ENCODE measurements at regions not wholly inside any gene's neighbourhood (a gene's known extent, or its start where the extent isn't known, plus 50 kb on each side); places are given as distances from the start of the nearest gene placed in this dataset.

GRCh38 chr7:84247591-84247990, 53.0 kb upstream of the SEMA3A start:
- TF ChIP-seq, protein P1, sequence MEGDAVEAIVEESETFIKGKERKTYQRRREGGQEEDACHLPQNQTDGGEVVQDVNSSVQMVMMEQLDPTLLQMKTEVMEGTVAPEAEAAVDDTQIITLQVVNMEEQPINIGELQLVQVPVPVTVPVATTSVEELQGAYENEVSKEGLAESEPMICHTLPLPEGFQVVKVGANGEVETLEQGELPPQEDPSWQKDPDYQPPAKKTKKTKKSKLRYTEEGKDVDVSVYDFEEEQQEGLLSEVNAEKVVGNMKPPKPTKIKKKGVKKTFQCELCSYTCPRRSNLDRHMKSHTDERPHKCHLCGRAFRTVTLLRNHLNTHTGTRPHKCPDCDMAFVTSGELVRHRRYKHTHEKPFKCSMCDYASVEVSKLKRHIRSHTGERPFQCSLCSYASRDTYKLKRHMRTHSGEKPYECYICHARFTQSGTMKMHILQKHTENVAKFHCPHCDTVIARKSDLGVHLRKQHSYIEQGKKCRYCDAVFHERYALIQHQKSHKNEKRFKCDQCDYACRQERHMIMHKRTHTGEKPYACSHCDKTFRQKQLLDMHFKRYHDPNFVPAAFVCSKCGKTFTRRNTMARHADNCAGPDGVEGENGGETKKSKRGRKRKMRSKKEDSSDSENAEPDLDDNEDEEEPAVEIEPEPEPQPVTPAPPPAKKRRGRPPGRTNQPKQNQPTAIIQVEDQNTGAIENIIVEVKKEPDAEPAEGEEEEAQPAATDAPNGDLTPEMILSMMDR (IDR thresholded peaks at IDR 0.05): no peak
- intact Hi-C loops (cut with DNase I, micrococcal nuclease): no loop called here
- Histone ChIP-seq H3K36me3 (ENCODE audit: low read depth) (no peaks in the 10 kb centered on the region), H3K9me3 (no peaks in the 10 kb centered on the region), H3K4me1 (ENCODE audit: low read depth) (no peaks in the 10 kb centered on the region), H3K4me3 (no peak overlapping the region)
- DNase-seq: no peak
- ATAC-seq: no peak

DNA sequence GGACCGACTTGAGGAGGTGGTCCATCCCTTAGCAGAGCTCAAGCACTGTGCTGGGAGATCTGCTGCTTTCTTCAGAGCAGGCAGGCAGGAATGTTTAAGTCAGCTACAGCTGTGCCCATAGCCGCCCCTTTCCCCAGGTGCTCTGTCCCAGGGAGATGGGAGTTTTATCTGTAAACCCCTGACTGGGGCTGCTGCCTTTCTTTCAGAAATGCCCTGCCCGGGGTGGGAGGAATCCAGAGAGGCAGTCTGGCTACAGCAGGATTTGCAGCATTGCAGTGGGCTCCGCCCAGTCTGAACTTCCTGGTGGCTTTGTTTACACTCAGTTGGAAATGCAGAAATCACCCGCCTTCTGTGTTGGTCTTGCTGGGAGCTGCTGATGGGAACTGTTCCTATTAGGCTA, 51.2 kb upstream of the SEMA3A start:
- TF ChIP-seq, protein P1 (IDR thresholded peaks at IDR 0.05): no peak
- peak; percentile 53 to 55 (median 54) for DNase-seq
- H3K36me3 ChIP-seq (ENCODE audit: low read depth): no peaks in the 10 kb centered on the region
- H3K9me3 ChIP-seq: no peaks in the 10 kb centered on the region
- peak; percentile 76 for ATAC-seq
- H3K4me1 ChIP-seq (ENCODE audit: low read depth): no peaks in the 10 kb centered on the region
- H3K4me3 ChIP-seq: no peak overlapping the region
- intact Hi-C loops (cut with DNase I, micrococcal nuclease): no loop called here

All from mucosa of descending colon (tissue), 3 donors.